ENCODE measurements at regions not wholly inside any gene's neighbourhood (a gene's known extent, or its start where the extent isn't known, plus 50 kb on each side); places are given as distances from the start of the nearest gene placed in this dataset.

- no peak for TF ChIP-seq Cebpa-rat (IDR thresholded peaks at IDR 0.05)
- Histone ChIP-seq H3K27ac (no peak overlapping the region), H3K36me3 (no peaks in the 10 kb centered on the region), H3K9me3 (replicated peaks in 1 of 11) (no peaks in the 10 kb centered on the region), H3K4me3 (no peak overlapping the region), H4K20me1 (no peaks in the 10 kb centered on the region), H3K4me1 (no peaks in the 10 kb centered on the region), H3K9ac (no peak overlapping the region), H3K27me3 (no peaks in the 10 kb centered on the region), H3K4me2 (no peak overlapping the region)
These were observed 425.8 kb upstream of the STEAP1 start for GRCh38 chr7:89728481-89728880.

DNA sequence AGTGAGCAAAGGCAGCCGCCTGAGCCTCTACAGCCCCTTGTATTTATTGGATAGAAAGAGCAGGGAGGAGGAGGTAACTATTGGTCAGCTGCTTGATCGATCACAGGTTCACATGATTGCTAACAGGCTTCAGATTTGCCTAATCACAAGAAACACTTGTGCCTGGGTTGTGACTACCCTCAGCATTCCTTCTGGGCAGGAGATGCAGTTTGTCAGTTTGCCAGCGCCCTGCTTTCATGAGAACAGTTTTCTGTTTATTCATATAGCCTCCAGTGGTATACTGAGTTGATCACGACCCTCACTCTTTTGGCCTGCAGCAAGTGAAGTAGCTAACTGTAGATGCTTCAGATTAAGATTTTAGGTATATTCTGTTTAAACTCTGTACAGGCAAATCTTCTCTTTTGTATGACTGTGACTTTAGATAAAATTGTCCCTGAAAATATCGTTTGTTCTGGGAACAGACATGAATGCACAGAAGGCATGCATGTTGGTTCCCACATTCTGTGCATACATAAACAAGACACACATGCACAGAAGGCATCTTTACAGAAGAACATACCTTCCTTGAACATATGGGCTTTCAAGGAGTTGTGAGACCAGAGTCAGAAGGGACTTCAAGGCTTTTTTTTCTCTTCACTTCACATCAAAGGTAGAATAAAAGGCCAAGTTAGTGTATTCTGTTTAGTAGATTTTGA lies 422.4 kb upstream of the STEAP1 start:
- Histone ChIP-seq H4K20me1 (no peaks in the 10 kb centered on the region), H3K27ac (no peak overlapping the region), H3K9me3 (replicated peaks in 1 of 11) (no peaks in the 10 kb centered on the region), H3K9ac (no peak overlapping the region), H3K4me1 (no peaks in the 10 kb centered on the region), H3K4me3 (no peak overlapping the region), H3K4me2 (no peak overlapping the region), H3K27me3 (no peaks in the 10 kb centered on the region), H3K36me3 (no peaks in the 10 kb centered on the region)
- TF ChIP-seq Cebpa-rat (IDR thresholded peaks at IDR 0.05): no peak

GRCh38 chr7:89738549-89738948 lies 415.7 kb upstream of the STEAP1 start:
- no peak overlapping the region for H3K4me3 ChIP-seq
- H3K27me3 ChIP-seq: no peaks in the 10 kb centered on the region
- no peak overlapping the region for H3K9ac ChIP-seq
- no peaks in the 10 kb centered on the region for H3K9me3 ChIP-seq (replicated peaks in 1 of 11)
- H3K4me1 ChIP-seq: no peaks in the 10 kb centered on the region
- TF ChIP-seq Cebpa-rat (IDR thresholded peaks at IDR 0.05): no peak
- no peaks in the 10 kb centered on the region for H4K20me1 ChIP-seq
- H3K36me3 ChIP-seq: no peaks in the 10 kb centered on the region
- no peak overlapping the region for H3K27ac ChIP-seq
- H3K4me2 ChIP-seq: no peak overlapping the region

DNA sequence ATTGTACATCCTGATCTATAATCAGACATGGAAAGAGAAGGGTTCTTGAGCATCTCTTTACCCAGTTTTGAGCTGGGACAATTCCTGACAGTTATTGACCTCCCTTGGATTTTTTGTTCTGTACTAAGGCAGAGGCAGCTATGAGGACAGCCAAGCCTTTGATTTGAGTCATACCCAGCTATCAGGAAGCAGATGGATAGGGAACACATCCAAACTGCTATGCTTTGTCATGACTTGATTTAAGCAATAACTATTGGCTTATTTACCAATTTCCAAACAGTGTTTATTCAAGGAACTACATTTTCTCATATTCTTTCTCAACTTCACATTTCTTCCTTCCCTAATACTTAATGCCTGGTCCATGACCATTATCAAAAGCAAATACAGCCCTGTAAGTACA lies 396.4 kb upstream of the STEAP1 start:
- Histone ChIP-seq H3K27me3 (no peaks in the 10 kb centered on the region), H3K4me1 (no peaks in the 10 kb centered on the region), H3K9ac (no peak overlapping the region), H3K27ac (no peak overlapping the region), H3K36me3 (no peaks in the 10 kb centered on the region), H3K9me3 (replicated peaks in 1 of 11) (no peaks in the 10 kb centered on the region), H4K20me1 (no peaks in the 10 kb centered on the region), H3K4me2 (no peak overlapping the region), H3K4me3 (no peak overlapping the region)
- no peak for TF ChIP-seq Cebpa-rat (IDR thresholded peaks at IDR 0.05)

DNA sequence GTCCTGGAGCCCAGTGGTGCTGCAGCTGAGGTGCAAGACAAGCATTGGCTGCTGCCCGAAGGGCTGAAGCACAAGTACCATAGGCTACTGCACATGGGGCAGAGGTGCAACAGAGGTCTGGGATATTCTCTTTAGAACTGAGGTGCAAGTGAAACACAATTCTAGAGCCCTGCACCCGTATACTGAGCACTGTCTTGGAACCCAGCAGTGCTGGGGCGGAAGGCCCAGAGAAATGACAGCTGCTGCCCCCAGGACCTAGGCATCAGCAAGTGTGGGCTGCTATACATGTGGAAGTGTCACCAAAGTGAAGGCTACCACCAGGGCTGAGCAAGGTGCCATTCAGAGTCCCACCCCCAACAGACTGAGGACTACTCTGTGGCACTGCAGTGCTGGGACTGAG lies 393.6 kb upstream of the STEAP1 start:
- no peaks in the 10 kb centered on the region for H3K36me3 ChIP-seq
- H3K27me3 ChIP-seq: no peaks in the 10 kb centered on the region
- no peak overlapping the region for H3K4me3 ChIP-seq
- H3K9me3 ChIP-seq (replicated peaks in 1 of 11): no peaks in the 10 kb centered on the region
- no peaks in the 10 kb centered on the region for H4K20me1 ChIP-seq
- no peak overlapping the region for H3K27ac ChIP-seq
- no peak for TF ChIP-seq Cebpa-rat (IDR thresholded peaks at IDR 0.05)
- H3K4me1 ChIP-seq: no peaks in the 10 kb centered on the region
- no peak overlapping the region for H3K4me2 ChIP-seq
- no peak overlapping the region for H3K9ac ChIP-seq

DNA sequence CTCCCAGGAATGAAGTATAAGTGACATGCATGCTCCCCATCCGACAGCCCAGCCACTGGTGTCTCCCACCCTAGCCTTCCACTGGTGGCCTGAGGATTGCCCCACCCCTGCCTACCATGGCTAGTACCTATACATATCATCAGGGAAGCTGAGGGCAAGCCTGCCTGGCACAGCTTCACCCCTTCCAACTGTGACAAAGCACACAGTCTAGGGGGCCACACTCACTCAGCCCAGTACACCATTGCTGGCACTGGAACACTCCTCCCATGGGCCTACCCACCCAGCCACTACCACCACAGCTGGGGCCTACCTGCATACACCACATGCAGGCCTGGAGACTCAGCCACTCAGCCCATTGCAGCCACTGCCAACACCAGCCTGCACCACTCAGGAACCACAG lies 393.1 kb upstream of the STEAP1 start:
- no peak overlapping the region for H3K9ac ChIP-seq
- H3K4me1 ChIP-seq: no peaks in the 10 kb centered on the region
- H3K9me3 ChIP-seq (replicated peaks in 1 of 11): no peaks in the 10 kb centered on the region
- TF ChIP-seq Cebpa-rat (IDR thresholded peaks at IDR 0.05): no peak
- H3K36me3 ChIP-seq: no peaks in the 10 kb centered on the region
- no peaks in the 10 kb centered on the region for H4K20me1 ChIP-seq
- H3K27me3 ChIP-seq: no peaks in the 10 kb centered on the region
- no peak overlapping the region for H3K27ac ChIP-seq
- H3K4me2 ChIP-seq: no peak overlapping the region
- no peak overlapping the region for H3K4me3 ChIP-seq

- Histone ChIP-seq H3K4me2 (no peak overlapping the region; a peak in 1 of 22 replicates), H3K4me1 (0 out of 20 replicates have a peak, but pooled peaks cover 0 to 7% (median 0%) of the 10 kb centered on the region in 10 experiments), H3K9me3 (replicated peaks in 1 of 11) (no peaks in the 10 kb centered on the region), H3K27me3 (no peaks in the 10 kb centered on the region), H3K4me3 (no peak overlapping the region), H3K36me3 (no peaks in the 10 kb centered on the region), H3K9ac (no peak overlapping the region), H4K20me1 (no peaks in the 10 kb centered on the region), H3K27ac (no peak overlapping the region)
- no peak for TF ChIP-seq Cebpa-rat (IDR thresholded peaks at IDR 0.05)
These were observed 384.1 kb upstream of the STEAP1 start for GRCh38 chr7:89770161-89770560.

- TF ChIP-seq Cebpa-rat (IDR thresholded peaks at IDR 0.05): no peak
These were observed 383.1 kb upstream of the STEAP1 start for GRCh38 chr7:89771003-89771636.

DNA sequence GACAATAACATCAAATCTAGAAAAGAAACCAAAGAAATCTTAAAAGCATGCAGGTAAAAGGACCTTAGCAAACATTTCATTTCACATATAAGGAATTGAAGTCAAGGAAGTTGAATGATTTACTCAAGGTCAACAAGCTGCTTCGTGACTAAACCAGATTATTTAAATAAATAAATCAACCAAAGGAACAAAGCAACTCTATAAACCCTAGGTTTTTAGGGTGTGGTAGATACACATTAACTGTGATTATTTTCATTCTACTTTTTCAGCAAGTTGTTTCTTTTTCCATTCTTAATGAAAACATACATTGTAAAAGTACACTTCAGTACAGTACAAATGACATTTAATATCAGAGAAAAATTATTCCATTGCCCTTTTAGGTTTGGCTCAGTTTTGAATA lies 382.0 kb upstream of the STEAP1 start:
- no peak overlapping the region for H3K4me2 ChIP-seq
- H3K36me3 ChIP-seq: no peaks in the 10 kb centered on the region
- H3K4me3 ChIP-seq: no peak overlapping the region
- 0 out of 20 replicates have a peak, but pooled peaks cover 0 to 7% (median 0%) of the 10 kb centered on the region in 10 experiments for H3K4me1 ChIP-seq
- H3K9me3 ChIP-seq (replicated peaks in 1 of 11): no peaks in the 10 kb centered on the region
- no peak for TF ChIP-seq Cebpa-rat (IDR thresholded peaks at IDR 0.05)
- H3K27me3 ChIP-seq: no peaks in the 10 kb centered on the region
- no peak overlapping the region for H3K9ac ChIP-seq
- H4K20me1 ChIP-seq: no peaks in the 10 kb centered on the region
- H3K27ac ChIP-seq: no peak overlapping the region

More at GRCh38 chr7:89771003-89771636, 383.1 kb upstream of the STEAP1 start:
- no peaks in the 10 kb centered on the region for H3K9me3 ChIP-seq (replicated peaks in 1 of 11)
- no peaks in the 10 kb centered on the region for H4K20me1 ChIP-seq
- no peak overlapping the region for H3K27ac ChIP-seq
- H3K4me1 ChIP-seq: 0 out of 20 replicates have a peak, but pooled peaks cover 0 to 7% (median 0%) of the 10 kb centered on the region in 10 experiments
- H3K4me3 ChIP-seq: no peak overlapping the region
- no peaks in the 10 kb centered on the region for H3K27me3 ChIP-seq
- no peaks in the 10 kb centered on the region for H3K36me3 ChIP-seq
- H3K4me2 ChIP-seq: no peak overlapping the region
- no peak overlapping the region for H3K9ac ChIP-seq

DNA sequence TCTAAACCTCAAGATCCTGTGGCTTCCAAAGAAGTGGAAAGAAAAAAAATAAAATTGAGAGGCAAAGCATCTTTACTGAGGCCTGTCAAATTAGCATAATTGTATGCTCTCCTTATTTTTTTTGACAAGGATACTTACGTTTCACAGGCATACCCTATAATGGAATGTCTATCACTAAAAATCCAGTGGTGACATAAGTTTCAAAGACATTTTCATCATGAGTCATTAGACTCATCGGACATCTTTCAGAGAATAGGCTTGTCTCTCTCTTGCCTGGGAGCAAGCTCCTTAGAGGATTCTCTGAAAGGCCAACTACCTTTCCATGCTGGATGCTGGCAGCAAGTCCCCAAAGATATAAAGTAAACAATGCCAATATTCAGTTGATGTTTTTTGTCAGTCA lies 380.7 kb upstream of the STEAP1 start:
- Histone ChIP-seq H3K9ac (no peak overlapping the region), H3K9me3 (replicated peaks in 1 of 11) (no peaks in the 10 kb centered on the region), H3K36me3 (no peaks in the 10 kb centered on the region), H3K4me1 (0 out of 20 replicates have a peak, but pooled peaks cover 0 to 7% (median 0%) of the 10 kb centered on the region in 10 experiments), H4K20me1 (no peaks in the 10 kb centered on the region), H3K27me3 (no peaks in the 10 kb centered on the region), H3K27ac (no peak overlapping the region), H3K4me2 (no peak overlapping the region), H3K4me3 (no peak overlapping the region)
- no peak for TF ChIP-seq Cebpa-rat (IDR thresholded peaks at IDR 0.05)

All from BLaER1 treated with 17β-estradiol and CSF1 and Interleukin-3, amounts not matched to agents 10 nM and 100 nM (cell line).